ENCODE measurements at regions not wholly inside any gene's neighbourhood (a gene's known extent, or its start where the extent isn't known, plus 50 kb on each side); places are given as distances from the start of the nearest gene placed in this dataset.

DNA sequence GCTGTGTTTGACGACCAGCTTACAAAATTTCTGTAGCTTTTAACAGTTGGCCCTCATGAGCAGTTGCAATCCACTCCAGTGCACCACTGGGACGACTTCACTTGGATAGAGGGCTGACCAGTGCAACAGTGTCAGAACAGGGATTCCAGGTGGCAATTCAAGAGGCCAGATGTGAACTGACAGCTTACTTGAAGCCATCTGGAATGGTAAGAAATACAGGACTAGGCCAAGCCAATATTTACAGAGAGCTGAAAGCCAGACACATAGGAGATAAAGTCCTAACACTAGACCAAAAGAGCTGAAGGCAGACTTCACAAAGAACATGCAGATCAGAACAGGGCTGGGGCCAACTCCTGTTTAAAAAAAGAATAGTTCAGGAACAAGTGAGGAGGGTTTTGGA lies 93.5 kb upstream of the NFIA start:
- no peak overlapping the region for H3K27ac ChIP-seq (ENCODE audit: low read depth in 2 of 2, low read length in 1 of 2)
- H3K36me3 ChIP-seq (ENCODE audit: control insufficient read depth in 2 of 2, insufficient read depth in 2 of 2, low read length in 1 of 2) = no peaks in the 10 kb centered on the region
- H3K4me3 ChIP-seq (ENCODE audit: low read depth in 1 of 2, low read length in 2 of 2) = no peak overlapping the region
- no peaks in the 10 kb centered on the region for H3K4me1 ChIP-seq (ENCODE audit: control insufficient read depth in 2 of 2, insufficient read depth in 2 of 2, low read length in 1 of 2)
- WGBS, 2 donors = 85 to 88% methylated on average over 2 of the region's 2 CpGs
- H3K9me3 ChIP-seq (ENCODE audit: control insufficient read depth in 2 of 2, insufficient read depth in 1 of 2, low read depth in 1 of 2, low read length in 1 of 2) = no peaks in the 10 kb centered on the region
- no peaks in the 10 kb centered on the region for H3K27me3 ChIP-seq (ENCODE audit: control insufficient read depth in 1 of 2, insufficient read depth in 2 of 2, low read length in 2 of 2)

DNA sequence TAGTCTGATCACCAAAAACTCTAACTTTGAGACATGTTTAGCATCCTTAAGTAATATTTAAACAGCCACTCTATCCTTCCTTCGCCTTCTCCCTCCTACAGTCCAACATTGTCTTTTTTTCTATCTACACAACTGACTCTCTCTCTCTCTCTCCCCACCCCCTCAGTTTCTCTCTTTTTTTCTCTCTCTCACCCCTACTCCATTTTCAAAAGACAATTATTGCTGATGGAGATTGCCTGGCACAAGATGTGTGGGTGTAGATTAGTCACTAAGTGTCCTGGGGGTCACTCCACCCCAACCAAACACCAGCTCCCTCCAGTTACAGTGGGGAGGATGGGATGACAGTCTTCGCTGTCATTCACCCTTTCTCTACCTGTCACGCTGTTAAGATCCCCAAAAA lies 94.5 kb upstream of the NFIA start:
- no peaks in the 10 kb centered on the region for H3K9me3 ChIP-seq (ENCODE audit: control insufficient read depth in 2 of 2, insufficient read depth in 1 of 2, low read depth in 1 of 2, low read length in 1 of 2)
- H3K27me3 ChIP-seq (ENCODE audit: control insufficient read depth in 1 of 2, insufficient read depth in 2 of 2, low read length in 2 of 2) = no peaks in the 10 kb centered on the region
- H3K4me3 ChIP-seq (ENCODE audit: low read depth in 1 of 2, low read length in 2 of 2) = no peak overlapping the region
- no peak overlapping the region for H3K27ac ChIP-seq (ENCODE audit: low read depth in 2 of 2, low read length in 1 of 2)
- no peaks in the 10 kb centered on the region for H3K4me1 ChIP-seq (ENCODE audit: control insufficient read depth in 2 of 2, insufficient read depth in 2 of 2, low read length in 1 of 2)
- 92 to 96% methylated on average over 3 of the region's 3 CpGs for WGBS, 2 donors
- no peaks in the 10 kb centered on the region for H3K36me3 ChIP-seq (ENCODE audit: control insufficient read depth in 2 of 2, insufficient read depth in 2 of 2, low read length in 1 of 2)

- no peaks in the 10 kb centered on the region for H3K4me1 ChIP-seq (ENCODE audit: control insufficient read depth in 2 of 2, insufficient read depth in 2 of 2, low read length in 1 of 2)
- H3K27me3 ChIP-seq (ENCODE audit: control insufficient read depth in 1 of 2, insufficient read depth in 2 of 2, low read length in 2 of 2) = no peaks in the 10 kb centered on the region
- 66 to 69% methylated on average over 7 of the region's 7 CpGs for WGBS, 2 donors
- peak overlapping the region in 1 of 2 donors; percentile 49 for H3K27ac ChIP-seq (ENCODE audit: low read depth in 2 of 2, low read length in 1 of 2)
- H3K36me3 ChIP-seq (ENCODE audit: control insufficient read depth in 2 of 2, insufficient read depth in 2 of 2, low read length in 1 of 2) = no peaks in the 10 kb centered on the region
- H3K9me3 ChIP-seq (ENCODE audit: control insufficient read depth in 2 of 2, insufficient read depth in 1 of 2, low read depth in 1 of 2, low read length in 1 of 2) = no peaks in the 10 kb centered on the region
- no peak overlapping the region for H3K4me3 ChIP-seq (ENCODE audit: low read depth in 1 of 2, low read length in 2 of 2)
These were observed 98.1 kb upstream of the NFIA start for GRCh38 chr1:60984062-60984799.

DNA sequence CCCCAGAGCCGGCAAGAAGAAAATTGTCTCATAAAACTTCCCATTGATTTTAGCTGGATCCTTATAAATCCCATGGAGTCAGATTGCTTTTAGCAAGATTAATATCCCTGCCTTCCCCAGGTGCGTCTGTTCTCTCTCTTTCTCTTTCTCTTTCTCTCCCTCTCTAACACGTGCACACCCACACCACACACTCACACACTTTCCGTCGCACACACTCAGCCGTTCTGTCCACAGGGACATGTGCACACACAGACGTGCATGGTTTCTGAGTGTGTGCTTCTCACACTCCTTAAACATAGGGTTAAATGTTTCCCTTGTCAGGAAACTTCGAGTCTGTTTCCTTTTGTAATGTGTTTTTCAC lies 98.7 kb upstream of the NFIA start:
- H3K27me3 ChIP-seq (ENCODE audit: control insufficient read depth in 1 of 2, insufficient read depth in 2 of 2, low read length in 2 of 2) = no peaks in the 10 kb centered on the region
- H3K27ac ChIP-seq (ENCODE audit: low read depth in 2 of 2, low read length in 1 of 2) = peak overlapping the region in 1 of 2 donors; percentile 40
- H3K4me1 ChIP-seq (ENCODE audit: control insufficient read depth in 2 of 2, insufficient read depth in 2 of 2, low read length in 1 of 2) = no peaks in the 10 kb centered on the region
- WGBS, 2 donors = 60 to 72% methylated on average over 8 of the region's 8 CpGs
- no peaks in the 10 kb centered on the region for H3K9me3 ChIP-seq (ENCODE audit: control insufficient read depth in 2 of 2, insufficient read depth in 1 of 2, low read depth in 1 of 2, low read length in 1 of 2)
- H3K4me3 ChIP-seq (ENCODE audit: low read depth in 1 of 2, low read length in 2 of 2) = no peak overlapping the region
- H3K36me3 ChIP-seq (ENCODE audit: control insufficient read depth in 2 of 2, insufficient read depth in 2 of 2, low read length in 1 of 2) = no peaks in the 10 kb centered on the region

DNA sequence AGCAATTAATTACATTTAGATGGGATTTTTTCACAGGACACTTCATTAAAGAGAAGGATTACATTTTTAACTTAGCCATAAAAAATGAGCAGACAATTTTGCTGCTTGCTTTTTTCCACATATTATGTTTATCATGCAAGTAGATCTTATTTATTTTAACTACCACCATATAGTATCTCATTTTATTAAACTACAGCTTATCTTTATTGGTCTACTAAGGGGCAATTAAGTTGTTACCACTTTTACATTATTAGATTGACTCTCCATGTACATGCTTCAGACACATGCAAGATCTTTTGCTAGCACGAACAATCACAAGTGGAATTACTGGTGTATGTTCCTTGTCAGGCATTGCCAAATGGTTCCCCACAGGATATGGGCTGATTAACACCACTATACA lies 99.8 kb upstream of the NFIA start:
- no peak overlapping the region for H3K27ac ChIP-seq (ENCODE audit: low read depth in 2 of 2, low read length in 1 of 2)
- H3K4me3 ChIP-seq (ENCODE audit: low read depth in 1 of 2, low read length in 2 of 2) = no peak overlapping the region
- no peaks in the 10 kb centered on the region for H3K36me3 ChIP-seq (ENCODE audit: control insufficient read depth in 2 of 2, insufficient read depth in 2 of 2, low read length in 1 of 2)
- H3K4me1 ChIP-seq (ENCODE audit: control insufficient read depth in 2 of 2, insufficient read depth in 2 of 2, low read length in 1 of 2) = no peaks in the 10 kb centered on the region
- no peaks in the 10 kb centered on the region for H3K9me3 ChIP-seq (ENCODE audit: control insufficient read depth in 2 of 2, insufficient read depth in 1 of 2, low read depth in 1 of 2, low read length in 1 of 2)
- WGBS, 2 donors = 62 to 64% methylated on average over 1 of the region's 1 CpG
- H3K27me3 ChIP-seq (ENCODE audit: control insufficient read depth in 1 of 2, insufficient read depth in 2 of 2, low read length in 2 of 2) = no peaks in the 10 kb centered on the region

DNA sequence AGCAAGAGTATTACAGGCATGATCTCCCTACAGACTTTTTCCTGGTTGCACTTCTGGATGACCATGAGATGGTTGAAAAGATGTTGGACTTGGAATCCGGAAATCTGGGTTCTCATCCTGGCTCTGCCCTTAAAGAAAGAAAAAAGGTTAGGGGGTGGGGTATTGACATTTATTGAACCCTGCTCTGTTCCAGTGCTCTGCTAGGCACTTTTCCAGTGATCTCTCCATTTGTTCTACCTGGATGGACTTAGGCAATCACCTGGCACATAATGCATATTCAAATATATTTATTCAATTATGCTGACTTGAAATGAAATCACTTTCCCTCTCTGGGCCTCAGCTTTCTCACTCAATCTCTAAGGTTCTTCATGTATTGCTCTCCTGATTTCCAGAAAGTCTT lies 101.0 kb upstream of the NFIA start:
- H3K4me1 ChIP-seq (ENCODE audit: control insufficient read depth in 2 of 2, insufficient read depth in 2 of 2, low read length in 1 of 2) = no peaks in the 10 kb centered on the region
- no peaks in the 10 kb centered on the region for H3K36me3 ChIP-seq (ENCODE audit: control insufficient read depth in 2 of 2, insufficient read depth in 2 of 2, low read length in 1 of 2)
- no peak overlapping the region for H3K27ac ChIP-seq (ENCODE audit: low read depth in 2 of 2, low read length in 1 of 2)
- no peak overlapping the region for H3K4me3 ChIP-seq (ENCODE audit: low read depth in 1 of 2, low read length in 2 of 2)
- no peaks in the 10 kb centered on the region for H3K27me3 ChIP-seq (ENCODE audit: control insufficient read depth in 1 of 2, insufficient read depth in 2 of 2, low read length in 2 of 2)
- H3K9me3 ChIP-seq (ENCODE audit: control insufficient read depth in 2 of 2, insufficient read depth in 1 of 2, low read depth in 1 of 2, low read length in 1 of 2) = no peaks in the 10 kb centered on the region
- 83 to 90% methylated on average over 1 of the region's 1 CpG for WGBS, 2 donors

DNA sequence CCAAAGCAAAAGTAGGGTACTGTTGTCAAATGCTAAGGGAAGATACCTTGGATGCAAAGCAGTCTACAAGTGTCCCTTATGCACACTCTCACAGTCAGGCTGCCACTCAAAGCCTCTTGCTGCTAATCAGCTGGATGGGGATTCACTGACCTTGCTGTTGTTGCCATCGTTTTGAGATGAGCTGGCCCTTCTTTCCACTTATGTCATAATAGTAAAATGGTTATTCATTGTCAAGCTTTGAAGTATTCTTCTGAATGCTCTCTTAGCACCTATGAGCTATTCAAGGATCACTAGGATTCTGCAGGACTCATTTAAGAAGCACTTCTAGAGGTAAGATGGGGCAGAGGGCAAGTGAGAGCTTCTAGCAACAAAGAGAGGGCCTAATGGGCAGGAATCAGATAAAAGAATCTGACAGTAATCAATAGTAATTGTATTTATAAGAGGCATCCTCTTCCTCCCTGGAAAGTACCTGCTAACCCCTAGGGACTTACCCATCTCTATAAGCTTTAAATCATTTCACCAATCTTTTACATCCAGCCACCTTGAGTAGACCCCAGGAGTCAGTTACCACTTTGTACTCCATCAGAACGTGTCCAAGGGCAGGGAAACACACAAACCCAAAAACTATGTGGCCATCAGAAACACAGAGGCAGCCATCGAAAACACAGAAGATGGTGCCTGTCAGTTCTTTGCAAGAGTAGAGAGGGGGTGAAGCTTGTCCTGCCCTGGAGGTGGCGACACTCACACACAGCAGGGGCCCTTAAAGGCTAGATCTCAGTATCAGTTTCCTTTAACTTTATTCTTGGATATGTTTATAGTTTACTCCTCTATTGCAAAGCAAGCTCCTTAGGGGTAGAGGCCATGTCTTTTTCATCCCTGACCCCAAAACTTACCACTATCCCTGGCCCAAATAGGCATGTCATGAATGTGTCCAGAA lies 103.7 kb upstream of the NFIA start:
- Histone ChIP-seq H3K9me3 (ENCODE audit: control insufficient read depth in 2 of 2, insufficient read depth in 1 of 2, low read depth in 1 of 2, low read length in 1 of 2) (no peaks in the 10 kb centered on the region), H3K27ac (ENCODE audit: low read depth in 2 of 2, low read length in 1 of 2) (no peak overlapping the region), H3K36me3 (ENCODE audit: control insufficient read depth in 2 of 2, insufficient read depth in 2 of 2, low read length in 1 of 2) (no peaks in the 10 kb centered on the region), H3K4me1 (ENCODE audit: control insufficient read depth in 2 of 2, insufficient read depth in 2 of 2, low read length in 1 of 2) (no peaks in the 10 kb centered on the region), H3K4me3 (ENCODE audit: low read depth in 1 of 2, low read length in 2 of 2) (no peak overlapping the region), H3K27me3 (ENCODE audit: control insufficient read depth in 1 of 2, insufficient read depth in 2 of 2, low read length in 2 of 2) (no peaks in the 10 kb centered on the region)
- 45 to 53% methylated on average over 4 of the region's 4 CpGs for WGBS, 2 donors

DNA sequence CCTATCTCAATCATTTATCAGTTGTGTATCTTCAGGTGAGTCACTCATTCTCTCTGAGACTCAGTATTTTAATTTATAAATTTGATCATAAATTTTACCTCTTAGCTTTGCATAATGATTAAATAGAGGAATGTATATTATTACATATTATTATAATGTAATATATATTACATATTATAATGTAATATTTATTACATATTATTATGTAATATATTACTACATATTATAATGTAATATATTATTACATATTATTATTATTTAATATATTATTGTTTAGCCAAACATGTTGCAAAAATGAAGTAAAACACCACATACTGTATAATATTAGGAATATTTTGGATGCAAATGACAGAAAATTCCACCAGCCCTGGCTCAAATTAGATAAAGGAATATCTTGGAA lies 104.7 kb upstream of the NFIA start:
- Histone ChIP-seq H3K27me3 (ENCODE audit: control insufficient read depth in 1 of 2, insufficient read depth in 2 of 2, low read length in 2 of 2) (no peaks in the 10 kb centered on the region), H3K4me3 (ENCODE audit: low read depth in 1 of 2, low read length in 2 of 2) (no peak overlapping the region), H3K9me3 (ENCODE audit: control insufficient read depth in 2 of 2, insufficient read depth in 1 of 2, low read depth in 1 of 2, low read length in 1 of 2) (no peaks in the 10 kb centered on the region), H3K4me1 (ENCODE audit: control insufficient read depth in 2 of 2, insufficient read depth in 2 of 2, low read length in 1 of 2) (no peaks in the 10 kb centered on the region), H3K36me3 (ENCODE audit: control insufficient read depth in 2 of 2, insufficient read depth in 2 of 2, low read length in 1 of 2) (no peaks in the 10 kb centered on the region), H3K27ac (ENCODE audit: low read depth in 2 of 2, low read length in 1 of 2) (no peak overlapping the region)

- H3K9me3 ChIP-seq (ENCODE audit: control insufficient read depth in 2 of 2, insufficient read depth in 1 of 2, low read depth in 1 of 2, low read length in 1 of 2) = no peaks in the 10 kb centered on the region
- H3K27ac ChIP-seq (ENCODE audit: low read depth in 2 of 2, low read length in 1 of 2) = no peak overlapping the region
- WGBS, 2 donors = 92 to 93% methylated on average over 5 of the region's 5 CpGs
- no peak overlapping the region for H3K4me3 ChIP-seq (ENCODE audit: low read depth in 1 of 2, low read length in 2 of 2)
- no peaks in the 10 kb centered on the region for H3K36me3 ChIP-seq (ENCODE audit: control insufficient read depth in 2 of 2, insufficient read depth in 2 of 2, low read length in 1 of 2)
- H3K27me3 ChIP-seq (ENCODE audit: control insufficient read depth in 1 of 2, insufficient read depth in 2 of 2, low read length in 2 of 2) = no peaks in the 10 kb centered on the region
- H3K4me1 ChIP-seq (ENCODE audit: control insufficient read depth in 2 of 2, insufficient read depth in 2 of 2, low read length in 1 of 2) = no peaks in the 10 kb centered on the region
These were observed 107.6 kb upstream of the NFIA start for GRCh38 chr1:60974524-60975372.
